ENCODE measurements at regions not wholly inside any gene's neighbourhood (a gene's known extent, or its start where the extent isn't known, plus 50 kb on each side); places are given as distances from the start of the nearest gene placed in this dataset.

DNA sequence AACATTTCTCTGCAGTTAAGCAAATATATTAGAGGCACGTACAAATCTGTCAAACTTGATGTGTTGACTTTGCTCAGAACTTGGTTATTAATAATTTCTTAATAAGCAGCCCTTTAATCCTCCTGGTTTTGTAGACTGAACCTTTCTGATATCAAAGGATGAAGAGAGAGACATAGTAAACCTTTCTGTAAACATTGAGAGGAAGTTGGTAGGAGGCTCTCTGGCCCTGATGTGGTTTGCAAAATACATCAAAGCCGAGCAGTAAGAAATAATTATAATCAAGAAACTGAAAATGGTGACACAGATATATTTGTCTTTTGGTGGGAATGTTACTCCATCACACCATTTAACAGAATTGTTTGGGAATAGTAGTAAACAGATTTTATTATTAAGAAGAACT is 111.9 kb downstream of the OXSM start:
- H3K4me3 ChIP-seq: no peak overlapping the region
- no peaks in the 10 kb centered on the region for H3K9me3 ChIP-seq
- DNase-seq (ENCODE audit: extremely low spot score in 2 of 2): no peak
- H3K4me1 ChIP-seq: no peaks in the 10 kb centered on the region
- no peaks in the 10 kb centered on the region for H3K27me3 ChIP-seq
- TF ChIP-seq POLR2A (IDR thresholded peaks at IDR 0.05): no peak
- TF ChIP-seq, protein P1, sequence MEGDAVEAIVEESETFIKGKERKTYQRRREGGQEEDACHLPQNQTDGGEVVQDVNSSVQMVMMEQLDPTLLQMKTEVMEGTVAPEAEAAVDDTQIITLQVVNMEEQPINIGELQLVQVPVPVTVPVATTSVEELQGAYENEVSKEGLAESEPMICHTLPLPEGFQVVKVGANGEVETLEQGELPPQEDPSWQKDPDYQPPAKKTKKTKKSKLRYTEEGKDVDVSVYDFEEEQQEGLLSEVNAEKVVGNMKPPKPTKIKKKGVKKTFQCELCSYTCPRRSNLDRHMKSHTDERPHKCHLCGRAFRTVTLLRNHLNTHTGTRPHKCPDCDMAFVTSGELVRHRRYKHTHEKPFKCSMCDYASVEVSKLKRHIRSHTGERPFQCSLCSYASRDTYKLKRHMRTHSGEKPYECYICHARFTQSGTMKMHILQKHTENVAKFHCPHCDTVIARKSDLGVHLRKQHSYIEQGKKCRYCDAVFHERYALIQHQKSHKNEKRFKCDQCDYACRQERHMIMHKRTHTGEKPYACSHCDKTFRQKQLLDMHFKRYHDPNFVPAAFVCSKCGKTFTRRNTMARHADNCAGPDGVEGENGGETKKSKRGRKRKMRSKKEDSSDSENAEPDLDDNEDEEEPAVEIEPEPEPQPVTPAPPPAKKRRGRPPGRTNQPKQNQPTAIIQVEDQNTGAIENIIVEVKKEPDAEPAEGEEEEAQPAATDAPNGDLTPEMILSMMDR (IDR thresholded peaks at IDR 0.05): no peak
- TF ChIP-seq POLR2AphosphoS5 (IDR thresholded peaks at IDR 0.05; ENCODE audit: insufficient read depth in 1 of 2, low read depth in 1 of 2): no peak
- no peaks in the 10 kb centered on the region for H3K36me3 ChIP-seq
- intact Hi-C loops (cut with DNase I): no loop called here
- H3K27ac ChIP-seq: no peak overlapping the region

DNA sequence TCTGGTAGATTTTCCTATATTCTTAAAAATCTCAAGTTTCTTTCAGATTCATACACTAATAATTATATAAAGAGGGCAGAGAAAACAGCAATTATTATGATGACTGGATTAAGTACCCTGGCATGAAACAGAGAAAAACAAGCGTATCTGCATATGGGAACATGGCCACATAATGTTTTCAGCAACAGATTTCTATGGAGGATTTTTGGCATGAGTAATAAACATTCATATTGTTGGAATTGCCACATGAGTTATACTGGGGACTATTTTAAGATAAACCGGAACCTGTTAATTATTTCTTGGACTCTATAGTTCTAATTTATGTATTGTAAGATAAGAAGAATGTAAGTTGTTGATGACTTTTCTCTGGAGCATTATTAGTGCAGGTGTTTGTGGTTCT is 112.7 kb downstream of the OXSM start:
- H3K36me3 ChIP-seq: no peaks in the 10 kb centered on the region
- intact Hi-C loops (cut with DNase I): no loop called here
- H3K4me1 ChIP-seq: no peaks in the 10 kb centered on the region
- no peak for DNase-seq (ENCODE audit: extremely low spot score in 2 of 2)
- H3K27me3 ChIP-seq: no peaks in the 10 kb centered on the region
- H3K9me3 ChIP-seq: no peaks in the 10 kb centered on the region
- no peak for TF ChIP-seq POLR2AphosphoS5 (IDR thresholded peaks at IDR 0.05; ENCODE audit: insufficient read depth in 1 of 2, low read depth in 1 of 2)
- TF ChIP-seq, protein P1 (IDR thresholded peaks at IDR 0.05): no peak
- TF ChIP-seq POLR2A (IDR thresholded peaks at IDR 0.05): no peak
- H3K4me3 ChIP-seq: no peak overlapping the region
- H3K27ac ChIP-seq: no peak overlapping the region

DNA sequence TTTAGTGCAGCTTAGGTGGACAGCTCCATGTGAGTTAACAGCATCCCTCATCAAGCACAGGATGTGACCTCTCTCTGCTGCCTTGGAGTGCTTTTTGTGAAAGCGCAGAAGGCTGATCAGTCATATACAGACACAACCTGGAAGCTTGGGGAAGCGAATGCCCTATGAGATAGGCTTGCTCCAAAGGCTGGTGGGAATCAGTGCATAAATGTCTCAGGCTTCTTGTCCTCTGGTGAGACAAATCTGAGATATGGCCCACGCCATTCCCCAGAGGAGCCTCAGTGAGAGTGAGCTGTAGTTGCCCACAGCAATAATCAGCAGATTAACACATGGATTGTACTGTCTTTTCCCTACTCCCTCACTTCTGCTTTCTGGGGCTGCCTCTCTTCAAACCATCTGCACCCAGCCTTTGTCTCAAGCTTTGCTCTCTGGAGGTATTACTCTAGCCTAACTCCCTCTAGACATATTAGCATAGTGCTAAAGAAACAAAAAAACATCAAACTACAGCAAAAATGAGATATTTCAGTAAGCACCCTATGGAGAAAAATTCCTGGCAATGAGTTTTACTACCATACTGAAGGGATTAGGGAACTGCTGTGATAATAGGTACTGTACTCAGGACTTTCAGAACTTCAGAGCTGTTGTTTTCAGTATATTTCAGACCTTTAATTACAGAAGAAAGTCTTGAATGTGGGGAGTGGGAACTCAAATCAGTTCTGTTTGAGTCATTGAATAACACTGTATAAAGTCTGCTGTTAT is 113.7 kb downstream of the OXSM start:
- H3K4me3 ChIP-seq: no peak overlapping the region
- no peaks in the 10 kb centered on the region for H3K36me3 ChIP-seq
- intact Hi-C loops (cut with DNase I): no loop called here
- no peaks in the 10 kb centered on the region for H3K27me3 ChIP-seq
- DNase-seq (ENCODE audit: extremely low spot score in 2 of 2): no peak
- H3K9me3 ChIP-seq: no peaks in the 10 kb centered on the region
- no peaks in the 10 kb centered on the region for H3K4me1 ChIP-seq
- TF ChIP-seq POLR2AphosphoS5 (IDR thresholded peaks at IDR 0.05; ENCODE audit: insufficient read depth in 1 of 2, low read depth in 1 of 2) (no peak), POLR2A (IDR thresholded peaks at IDR 0.05) (no peak)
- TF ChIP-seq, protein P1 (IDR thresholded peaks at IDR 0.05): no peak
- no peak overlapping the region for H3K27ac ChIP-seq

DNA sequence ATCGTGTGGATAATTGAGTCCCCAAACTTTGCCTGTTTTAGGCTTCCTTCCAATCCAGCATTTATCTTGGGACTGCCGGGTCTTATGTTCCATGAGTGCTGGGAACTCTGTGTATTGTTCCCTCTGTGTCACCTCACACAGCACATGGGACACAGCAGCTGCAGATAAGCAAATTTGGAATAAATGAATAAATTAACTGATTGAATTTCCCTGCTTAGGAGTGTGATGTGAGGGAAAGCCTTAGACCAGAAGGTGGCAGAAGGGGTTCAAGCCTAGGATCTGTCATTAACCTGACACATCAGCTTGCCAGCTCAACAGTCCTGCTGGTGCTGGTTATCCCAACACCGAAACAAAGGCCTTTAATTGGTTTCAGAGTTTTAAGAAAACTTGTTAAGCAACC is 114.3 kb downstream of the OXSM start:
- no peaks in the 10 kb centered on the region for H3K36me3 ChIP-seq
- DNase-seq (ENCODE audit: extremely low spot score in 2 of 2): no peak
- no peak overlapping the region for H3K27ac ChIP-seq
- H3K9me3 ChIP-seq: no peaks in the 10 kb centered on the region
- TF ChIP-seq, protein P1 (IDR thresholded peaks at IDR 0.05): no peak
- TF ChIP-seq POLR2A (IDR thresholded peaks at IDR 0.05): no peak
- TF ChIP-seq POLR2AphosphoS5 (IDR thresholded peaks at IDR 0.05; ENCODE audit: insufficient read depth in 1 of 2, low read depth in 1 of 2): no peak
- no peaks in the 10 kb centered on the region for H3K4me1 ChIP-seq
- no peaks in the 10 kb centered on the region for H3K27me3 ChIP-seq
- no peak overlapping the region for H3K4me3 ChIP-seq
- intact Hi-C loops (cut with DNase I): no loop called here

DNA sequence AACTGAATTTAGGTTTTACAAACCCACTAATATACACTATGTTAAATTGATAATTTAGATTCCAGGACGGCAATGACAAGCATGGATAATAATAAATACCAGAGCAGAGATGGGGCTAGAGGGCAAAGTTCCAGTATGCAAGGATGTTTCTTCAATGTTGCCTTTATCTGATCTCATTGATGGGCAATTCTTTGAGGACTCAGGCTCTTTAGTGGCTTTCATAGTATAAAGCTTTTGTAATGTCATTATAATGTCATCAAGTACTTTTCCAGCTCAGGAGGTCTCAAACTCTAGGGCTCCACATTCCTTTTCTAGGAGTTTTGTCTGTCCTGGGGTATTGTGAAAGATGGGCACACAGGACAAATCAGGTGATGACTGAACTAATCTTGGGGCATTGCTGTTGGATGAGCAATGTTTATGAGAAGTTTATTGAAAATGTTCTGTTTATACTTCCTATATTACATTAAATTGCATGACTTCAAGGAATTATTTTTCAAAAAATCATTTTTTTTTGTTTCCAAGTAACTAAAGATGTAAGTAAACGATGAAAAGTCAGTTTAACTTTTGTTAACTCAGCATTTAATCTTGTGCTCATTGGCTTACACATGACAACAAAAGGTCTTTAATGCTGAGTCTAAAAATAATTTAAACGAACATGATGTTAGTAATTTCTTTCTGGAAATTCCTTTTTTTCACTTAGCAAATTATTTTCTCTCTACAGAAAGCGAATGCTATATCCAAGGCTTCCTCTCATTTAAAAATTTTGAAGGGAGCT is 116.4 kb downstream of the OXSM start:
- TF ChIP-seq POLR2A (IDR thresholded peaks at IDR 0.05) (no peak), POLR2AphosphoS5 (IDR thresholded peaks at IDR 0.05; ENCODE audit: insufficient read depth in 1 of 2, low read depth in 1 of 2) (no peak)
- TF ChIP-seq, protein P1 (IDR thresholded peaks at IDR 0.05): no peak
- H3K36me3 ChIP-seq: no peaks in the 10 kb centered on the region
- H3K9me3 ChIP-seq: no peaks in the 10 kb centered on the region
- no peak for DNase-seq (ENCODE audit: extremely low spot score in 2 of 2)
- H3K27me3 ChIP-seq: no peaks in the 10 kb centered on the region
- H3K4me1 ChIP-seq: no peaks in the 10 kb centered on the region
- no peak overlapping the region for H3K4me3 ChIP-seq
- H3K27ac ChIP-seq: no peak overlapping the region
- intact Hi-C loops (cut with DNase I): no loop called here

Data from vagina (tissue), 2 donors.